ENCODE measurements at regions not wholly inside any gene's neighbourhood (a gene's known extent, or its start where the extent isn't known, plus 50 kb on each side); places are given as distances from the start of the nearest gene placed in this dataset.

GRCh38 chr21:33989440-33989839 is 73.8 kb upstream of the ATP5PO start:
- H3K9me3 Mint-ChIP-seq = peaks cover 8% of the 10 kb centered on the region
- peaks cover 21% of the 10 kb centered on the region for H3K4me1 Mint-ChIP-seq (ENCODE audit: low read depth)
- ChIA-PET CTCF (interaction anchor here (1.8 kb wide), 1 partner anchor 10 kb away, joined by 5 read pairs; no protein-coding TSS in a partner anchor), POLR2A (no interaction called here)
- peaks cover 3% of the 10 kb centered on the region for H3K36me3 Mint-ChIP-seq (ENCODE audit: low read depth)
- DNase-seq = no peak
- H3K27ac Mint-ChIP-seq = no peak overlapping the region
- H3K4me3 Mint-ChIP-seq = no peak overlapping the region
- intact Hi-C loops (cut with micrococcal nuclease) = no loop called here
- no peaks in the 10 kb centered on the region for H3K27me3 Mint-ChIP-seq
- TF ChIP-seq, protein P1, sequence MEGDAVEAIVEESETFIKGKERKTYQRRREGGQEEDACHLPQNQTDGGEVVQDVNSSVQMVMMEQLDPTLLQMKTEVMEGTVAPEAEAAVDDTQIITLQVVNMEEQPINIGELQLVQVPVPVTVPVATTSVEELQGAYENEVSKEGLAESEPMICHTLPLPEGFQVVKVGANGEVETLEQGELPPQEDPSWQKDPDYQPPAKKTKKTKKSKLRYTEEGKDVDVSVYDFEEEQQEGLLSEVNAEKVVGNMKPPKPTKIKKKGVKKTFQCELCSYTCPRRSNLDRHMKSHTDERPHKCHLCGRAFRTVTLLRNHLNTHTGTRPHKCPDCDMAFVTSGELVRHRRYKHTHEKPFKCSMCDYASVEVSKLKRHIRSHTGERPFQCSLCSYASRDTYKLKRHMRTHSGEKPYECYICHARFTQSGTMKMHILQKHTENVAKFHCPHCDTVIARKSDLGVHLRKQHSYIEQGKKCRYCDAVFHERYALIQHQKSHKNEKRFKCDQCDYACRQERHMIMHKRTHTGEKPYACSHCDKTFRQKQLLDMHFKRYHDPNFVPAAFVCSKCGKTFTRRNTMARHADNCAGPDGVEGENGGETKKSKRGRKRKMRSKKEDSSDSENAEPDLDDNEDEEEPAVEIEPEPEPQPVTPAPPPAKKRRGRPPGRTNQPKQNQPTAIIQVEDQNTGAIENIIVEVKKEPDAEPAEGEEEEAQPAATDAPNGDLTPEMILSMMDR (IDR thresholded peaks at IDR 0.05) = no peak
- no peak for ATAC-seq

GRCh38 chr21:33988237-33989017 is 72.8 kb upstream of the ATP5PO start:
- intact Hi-C loops (cut with micrococcal nuclease) = no loop called here
- Mint-ChIP-seq H3K27ac (no peak overlapping the region), H3K36me3 (ENCODE audit: low read depth) (peaks cover 3% of the 10 kb centered on the region), H3K9me3 (peaks cover 8% of the 10 kb centered on the region), H3K27me3 (no peaks in the 10 kb centered on the region), H3K4me3 (no peak overlapping the region), H3K4me1 (ENCODE audit: low read depth) (peaks cover 23% of the 10 kb centered on the region)
- CTCF ChIA-PET = interaction anchor here (1.8 kb wide), 1 partner anchor 11 kb away, joined by 5 read pairs; no protein-coding TSS in a partner anchor
- TF ChIP-seq, protein P1 (IDR thresholded peaks at IDR 0.05) = no peak
- POLR2A ChIA-PET = interaction anchor here (1.2 to 1.6 kb wide), 2 partner anchors 9 to 13 kb away, joined by 3 to 4 read pairs; no protein-coding TSS in a partner anchor
- ATAC-seq (no peak), DNase-seq (no peak)

DNA sequence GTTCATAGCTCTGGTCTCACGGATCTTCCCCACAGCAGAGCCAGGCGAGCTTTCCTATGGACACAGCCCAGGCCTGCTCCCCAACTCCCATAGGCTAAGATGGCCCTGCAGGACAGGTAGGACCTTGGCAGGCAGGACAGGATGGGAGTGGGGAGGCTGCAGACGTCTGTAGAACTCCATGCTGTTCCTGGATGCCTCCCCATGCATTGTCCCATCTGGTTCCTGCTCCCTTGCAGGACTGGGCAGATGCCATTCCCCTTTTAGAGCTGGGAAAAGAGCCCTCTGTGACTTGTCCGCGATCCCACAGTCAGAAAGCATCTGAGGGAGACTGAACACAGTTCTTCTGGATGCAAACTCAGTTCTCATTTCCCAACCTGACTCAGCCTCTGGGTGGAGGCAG is 71.9 kb upstream of the ATP5PO start:
- Mint-ChIP-seq H3K9me3 (peaks cover 6% of the 10 kb centered on the region), H3K36me3 (ENCODE audit: low read depth) (peaks cover 3% of the 10 kb centered on the region), H3K4me3 (no peak overlapping the region), H3K27ac (no peak overlapping the region), H3K27me3 (no peaks in the 10 kb centered on the region), H3K4me1 (ENCODE audit: low read depth) (peaks cover 24% of the 10 kb centered on the region)
- intact Hi-C loops (cut with micrococcal nuclease) = no loop called here
- DNase-seq (no peak), ATAC-seq (no peak)
- ChIA-PET POLR2A (interaction anchor here (1.2 to 1.6 kb wide), 2 partner anchors 8 to 12 kb away, joined by 3 to 4 read pairs; no protein-coding TSS in a partner anchor), CTCF (interaction anchor here (0.8 to 1.1 kb wide), 2 partner anchors 46 to 64 kb away, joined by 3 read pairs; no protein-coding TSS in a partner anchor)
- TF ChIP-seq, protein P1 (IDR thresholded peaks at IDR 0.05) = no peak

DNA sequence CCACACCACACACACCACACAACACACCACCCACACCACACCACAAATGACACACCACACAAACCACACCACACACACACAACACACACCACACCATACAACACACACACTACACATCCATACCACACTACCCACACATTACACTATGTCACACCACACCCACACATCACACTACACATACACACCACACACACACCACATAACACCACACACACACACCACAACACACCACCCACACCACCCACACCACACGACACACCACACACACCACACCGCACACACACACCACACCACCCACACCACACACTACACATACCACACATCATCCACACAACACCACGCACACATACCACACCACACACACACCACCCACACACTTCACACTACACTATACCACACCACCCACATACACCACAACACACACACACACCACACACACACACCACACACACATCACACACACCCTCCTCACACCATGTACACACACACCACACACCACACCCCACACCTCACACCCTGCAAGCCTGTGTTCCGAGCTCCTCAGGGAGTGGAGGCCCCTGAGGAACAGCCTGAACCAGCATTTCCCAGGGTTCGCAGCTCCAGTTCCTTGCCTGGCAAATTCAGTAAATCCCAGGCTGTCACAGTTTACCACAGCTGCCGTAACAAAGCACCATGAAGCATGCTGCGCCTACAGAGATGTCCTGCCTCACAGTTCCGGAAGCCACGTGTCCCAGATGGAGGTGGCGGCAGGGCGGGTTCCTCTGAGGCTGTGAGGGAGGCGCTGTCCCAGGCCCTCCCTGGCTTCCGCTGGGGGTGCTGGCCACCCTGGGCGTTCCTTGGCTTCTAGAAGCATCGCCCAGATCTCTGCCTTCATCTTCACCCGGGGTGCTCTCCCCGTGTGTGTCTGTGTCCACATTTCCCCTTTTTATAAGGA is 69.8 kb upstream of the ATP5PO start:
- ATAC-seq (no peak), DNase-seq (no peak)
- peak overlapping the region; percentile 11 for H3K4me3 Mint-ChIP-seq
- POLR2A ChIA-PET = no interaction called here
- H3K27ac Mint-ChIP-seq = peak overlapping the region; percentile 56
- CTCF ChIA-PET = interaction anchor here (0.7 kb wide), 1 partner anchor 61 kb away, joined by 3 read pairs; no protein-coding TSS in a partner anchor
- no peaks in the 10 kb centered on the region for H3K27me3 Mint-ChIP-seq
- intact Hi-C loops (cut with micrococcal nuclease) = no loop called here
- no peaks in the 10 kb centered on the region for H3K36me3 Mint-ChIP-seq (ENCODE audit: low read depth)
- TF ChIP-seq, protein P1 (IDR thresholded peaks at IDR 0.05) = no peak
- no peaks in the 10 kb centered on the region for H3K9me3 Mint-ChIP-seq
- peaks cover 38% of the 10 kb centered on the region for H3K4me1 Mint-ChIP-seq (ENCODE audit: low read depth)
